GM18507 (cell line): ENCODE measurements at regions not wholly inside any gene's neighbourhood (a gene's known extent, or its start where the extent isn't known, plus 50 kb on each side); places are given as distances from the start of the nearest gene placed in this dataset.

Source experiments
- DNase-seq: peaks from one replicate; pipeline ENCODE4 v3.0.0; 2011; ENCODE audit warnings: low read depth; ENCODE audit not compliant: insufficient read length; ENCODE audit errors: extremely low spot score
- FAIRE-seq: peaks from 2 replicates; lab custom pipeline; 2011; peaks lifted over from hg19 to GRCh38; lab: Jason Lieb, UNC

- DNase-seq (no peak), FAIRE-seq (no peak)
These were observed 203.2 kb upstream of the HHIP start for GRCh38 chr4:144442713-144443112.

- DNase-seq (no peak), FAIRE-seq (no peak)
These were observed 196.3 kb upstream of the HHIP start for GRCh38 chr4:144449611-144450010.

GRCh38 chr4:144450526-144450925 is 195.4 kb upstream of the HHIP start:
- DNase-seq (no peak), FAIRE-seq (no peak)

GRCh38 chr4:144451766-144452450 is 194.0 kb upstream of the HHIP start:
- no peak for DNase-seq
- FAIRE-seq, result no peak

GRCh38 chr4:144456196-144456595 is 189.8 kb upstream of the HHIP start:
- no peak for DNase-seq
- FAIRE-seq, result no peak

GRCh38 chr4:144461906-144462305 is 184.1 kb upstream of the HHIP start:
- no peak for FAIRE-seq
- no peak for DNase-seq

GRCh38 chr4:144463236-144463635 is 182.7 kb upstream of the HHIP start:
- FAIRE-seq (no peak), DNase-seq (no peak)

- no peak for FAIRE-seq
These were observed 182.1 kb upstream of the HHIP start for GRCh38 chr4:144463896-144464295.

GRCh38 chr4:144465546-144465945 is 180.4 kb upstream of the HHIP start:
- FAIRE-seq (no peak), DNase-seq (no peak)

More at GRCh38 chr4:144463896-144464295, 182.1 kb upstream of the HHIP start:
- DNase-seq, result no peak

- DNase-seq (no peak), FAIRE-seq (no peak)
These were observed 165.9 kb upstream of the HHIP start for GRCh38 chr4:144480068-144480467.

- FAIRE-seq, result no peak
These were observed 156.1 kb upstream of the HHIP start for GRCh38 chr4:144489831-144490230.

GRCh38 chr4:144494280-144494679 is 151.7 kb upstream of the HHIP start:
- FAIRE-seq (no peak), DNase-seq (no peak)

More at GRCh38 chr4:144489831-144490230, 156.1 kb upstream of the HHIP start:
- DNase-seq, result no peak

- DNase-seq, result no peak
- FAIRE-seq, result no peak
These were observed 150.0 kb upstream of the HHIP start for GRCh38 chr4:144495944-144496343.

- FAIRE-seq (no peak), DNase-seq (no peak)
These were observed 146.2 kb upstream of the HHIP start for GRCh38 chr4:144499777-144500176.

- no peak for FAIRE-seq
These were observed 144.7 kb upstream of the HHIP start for GRCh38 chr4:144501231-144501780.

GRCh38 chr4:144504883-144505282 is 141.1 kb upstream of the HHIP start:
- DNase-seq, result no peak
- FAIRE-seq, result no peak

More at GRCh38 chr4:144501231-144501780, 144.7 kb upstream of the HHIP start:
- no peak for DNase-seq

GRCh38 chr4:144507311-144508101 is 138.4 kb upstream of the HHIP start:
- DNase-seq (no peak), FAIRE-seq (no peak)

- FAIRE-seq (no peak), DNase-seq (no peak)
These were observed 136.6 kb upstream of the HHIP start for GRCh38 chr4:144509088-144510015.

GRCh38 chr4:144514736-144515135 is 131.2 kb upstream of the HHIP start:
- DNase-seq (no peak), FAIRE-seq (no peak)
